HG03439 (cell line): ENCODE measurements at regions not wholly inside any gene's neighbourhood (a gene's known extent, or its start where the extent isn't known, plus 50 kb on each side); places are given as distances from the start of the nearest gene placed in this dataset.

Source experiments
- ATAC-seq: cut with Tn5 transposase; IDR thresholded peaks from one replicate; pipeline ENCODE4 v1.9.1; 2021; ENCODE audit warnings: mild to moderate bottlenecking, moderate library complexity; ENCODE audit not compliant: unreplicated experiment

GRCh38 chr5:89286320-89286719 lies 403.3 kb upstream of the MEF2C start:
- no peak for ATAC-seq

- ATAC-seq, result no peak
These were observed 400.9 kb upstream of the MEF2C start for GRCh38 chr5:89283728-89284493.

- no peak for ATAC-seq
These were observed 399.8 kb upstream of the MEF2C start for GRCh38 chr5:89282554-89283510.

- no peak for ATAC-seq
These were observed 399.0 kb upstream of the MEF2C start for GRCh38 chr5:89281766-89282553.

GRCh38 chr5:89281211-89281610 lies 398.2 kb upstream of the MEF2C start:
- no peak for ATAC-seq

- no peak for ATAC-seq
These were observed 397.4 kb upstream of the MEF2C start for GRCh38 chr5:89280103-89281037.

- no peak for ATAC-seq
These were observed 396.5 kb upstream of the MEF2C start for GRCh38 chr5:89279391-89280036.

GRCh38 chr5:89277816-89278215 lies 394.8 kb upstream of the MEF2C start:
- ATAC-seq, result no peak

GRCh38 chr5:89276566-89277305 lies 393.8 kb upstream of the MEF2C start:
- ATAC-seq, result no peak

- no peak for ATAC-seq
These were observed 392.3 kb upstream of the MEF2C start for GRCh38 chr5:89275066-89275855.

- ATAC-seq, result no peak
These were observed 390.3 kb upstream of the MEF2C start for GRCh38 chr5:89273289-89273688.

GRCh38 chr5:89270901-89271300 lies 387.9 kb upstream of the MEF2C start:
- no peak for ATAC-seq

- ATAC-seq, result no peak
These were observed 386.7 kb upstream of the MEF2C start for GRCh38 chr5:89269721-89270120.

- no peak for ATAC-seq
These were observed 385.5 kb upstream of the MEF2C start for GRCh38 chr5:89268460-89268859.

GRCh38 chr5:89267788-89268187 lies 384.8 kb upstream of the MEF2C start:
- no peak for ATAC-seq

- no peak for ATAC-seq
These were observed 382.7 kb upstream of the MEF2C start for GRCh38 chr5:89265511-89266179.

- no peak for ATAC-seq
These were observed 380.9 kb upstream of the MEF2C start for GRCh38 chr5:89263846-89264245.

GRCh38 chr5:89262030-89262429 lies 379.0 kb upstream of the MEF2C start:
- ATAC-seq, result no peak
